ENCODE measurements at regions not wholly inside any gene's neighbourhood (a gene's known extent, or its start where the extent isn't known, plus 50 kb on each side); places are given as distances from the start of the nearest gene placed in this dataset.

DNA sequence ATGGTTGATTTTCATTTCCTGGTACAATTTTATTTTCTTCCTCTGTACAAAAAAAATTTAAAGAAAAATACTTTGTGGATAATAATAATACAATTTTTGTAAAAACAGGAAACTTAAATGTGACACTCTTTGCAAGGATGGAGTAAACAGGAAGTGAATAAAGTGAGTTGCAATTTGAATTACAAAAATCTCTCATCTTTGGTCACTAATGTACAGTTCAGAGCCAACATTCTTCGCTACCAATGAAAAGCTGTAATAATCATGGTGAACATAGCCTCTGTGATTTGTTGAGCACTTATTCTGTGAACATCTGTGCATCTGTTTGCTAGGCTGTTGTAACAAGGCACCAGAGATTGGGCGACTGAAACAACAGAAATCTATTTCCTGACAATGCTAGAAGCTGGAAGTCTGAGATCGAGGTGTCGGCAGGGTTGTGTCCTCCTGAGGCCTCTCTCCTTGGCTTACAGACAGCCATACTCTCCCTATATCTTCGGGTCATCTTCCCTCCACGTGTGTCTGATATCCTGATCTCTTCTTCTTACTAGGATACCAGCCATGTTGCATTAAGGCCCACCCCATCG, 295.3 kb upstream of the KLF6 start:
- CTCF ChIA-PET = no interaction called here
- no peak overlapping the region for H2AFZ ChIP-seq (ENCODE audit: low read length)

DNA sequence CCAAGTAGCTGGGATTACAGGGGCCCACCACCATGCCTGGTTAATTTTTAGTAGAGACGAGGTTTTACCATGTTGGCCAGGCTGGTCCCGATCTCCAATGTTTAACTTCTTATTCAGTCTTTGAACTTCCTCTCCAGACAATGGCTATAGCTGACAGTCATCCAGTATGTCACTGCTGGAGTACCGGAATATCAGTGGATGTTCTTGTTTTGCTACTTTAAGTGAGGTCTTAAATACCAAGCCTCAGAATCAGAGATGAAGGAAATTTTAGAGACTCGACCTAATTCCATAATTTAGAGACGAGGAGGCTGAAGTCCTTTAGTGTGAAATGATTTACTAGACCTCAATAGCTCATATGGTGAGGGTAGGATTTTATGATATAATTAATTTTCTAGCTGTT, 294.8 kb upstream of the KLF6 start:
- no TSS peak for BruUV-seq (replicated peaks)
- Histone ChIP-seq H3K4me2 (ENCODE audit: low read length) (no peak overlapping the region), H3K9ac (ENCODE audit: low read length) (no peak overlapping the region), H3K4me1 (ENCODE audit: insufficient read depth, low read length) (no peaks in the 10 kb centered on the region), H3K79me2 (ENCODE audit: low read length) (no peaks in the 10 kb centered on the region), H3K9me2 (replicated peaks; ENCODE audit: low read length) (no peaks in the 10 kb centered on the region), H3K27me3 (ENCODE audit: low read length) (no peaks in the 10 kb centered on the region), H3K4me3 (ENCODE audit: low read length) (no peak overlapping the region), H4K20me1 (ENCODE audit: low read length) (no peaks in the 10 kb centered on the region), H3K36me3 (ENCODE audit: low read depth, low read length) (no peaks in the 10 kb centered on the region), H3K27ac (ENCODE audit: low read length) (no peak overlapping the region), H3F3A (ENCODE audit: low read length, unreplicated experiment) (no peaks in the 10 kb centered on the region), H3K9me3 (ENCODE audit: low read length) (no peaks in the 10 kb centered on the region), H2AFZ (ENCODE audit: low read length) (no peak overlapping the region)
- intact Hi-C loops (cut with micrococcal nuclease) = no loop called here
- DNase-seq (no peak), ATAC-seq (no peak)
- CTCF ChIA-PET = no interaction called here
- POLR2A ChIA-PET (ENCODE audit: unreplicated experiment) = no interaction called here
- TF ChIP-seq, protein P1, sequence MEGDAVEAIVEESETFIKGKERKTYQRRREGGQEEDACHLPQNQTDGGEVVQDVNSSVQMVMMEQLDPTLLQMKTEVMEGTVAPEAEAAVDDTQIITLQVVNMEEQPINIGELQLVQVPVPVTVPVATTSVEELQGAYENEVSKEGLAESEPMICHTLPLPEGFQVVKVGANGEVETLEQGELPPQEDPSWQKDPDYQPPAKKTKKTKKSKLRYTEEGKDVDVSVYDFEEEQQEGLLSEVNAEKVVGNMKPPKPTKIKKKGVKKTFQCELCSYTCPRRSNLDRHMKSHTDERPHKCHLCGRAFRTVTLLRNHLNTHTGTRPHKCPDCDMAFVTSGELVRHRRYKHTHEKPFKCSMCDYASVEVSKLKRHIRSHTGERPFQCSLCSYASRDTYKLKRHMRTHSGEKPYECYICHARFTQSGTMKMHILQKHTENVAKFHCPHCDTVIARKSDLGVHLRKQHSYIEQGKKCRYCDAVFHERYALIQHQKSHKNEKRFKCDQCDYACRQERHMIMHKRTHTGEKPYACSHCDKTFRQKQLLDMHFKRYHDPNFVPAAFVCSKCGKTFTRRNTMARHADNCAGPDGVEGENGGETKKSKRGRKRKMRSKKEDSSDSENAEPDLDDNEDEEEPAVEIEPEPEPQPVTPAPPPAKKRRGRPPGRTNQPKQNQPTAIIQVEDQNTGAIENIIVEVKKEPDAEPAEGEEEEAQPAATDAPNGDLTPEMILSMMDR (conservative IDR thresholded peaks at IDR 0.05; ENCODE audit: low read depth, low read length) = no peak
- TF ChIP-seq EZH2phosphoT487 (IDR thresholded peaks at IDR 0.05; ENCODE audit: borderline replicate concordance, low read length) (no peak), EZH2 (IDR thresholded peaks at IDR 0.05; ENCODE audit: low read length, unreplicated experiment) (no peak)

More for the DNA sequence above, 295.3 kb upstream of the KLF6 start:
- Histone ChIP-seq H3K9me2 (replicated peaks; ENCODE audit: low read length) (no peaks in the 10 kb centered on the region), H3K4me1 (ENCODE audit: insufficient read depth, low read length) (no peaks in the 10 kb centered on the region), H3K9me3 (ENCODE audit: low read length) (no peaks in the 10 kb centered on the region), H3K4me2 (ENCODE audit: low read length) (no peak overlapping the region), H3K9ac (ENCODE audit: low read length) (no peak overlapping the region), H3F3A (ENCODE audit: low read length, unreplicated experiment) (no peaks in the 10 kb centered on the region), H3K27me3 (ENCODE audit: low read length) (no peaks in the 10 kb centered on the region), H3K4me3 (ENCODE audit: low read length) (no peak overlapping the region), H3K79me2 (ENCODE audit: low read length) (no peaks in the 10 kb centered on the region), H4K20me1 (ENCODE audit: low read length) (no peaks in the 10 kb centered on the region), H3K36me3 (ENCODE audit: low read depth, low read length) (no peaks in the 10 kb centered on the region), H3K27ac (ENCODE audit: low read length) (no peak overlapping the region)
- BruUV-seq (replicated peaks) = no TSS peak
- TF ChIP-seq EZH2 (IDR thresholded peaks at IDR 0.05; ENCODE audit: low read length, unreplicated experiment) (no peak), EZH2phosphoT487 (IDR thresholded peaks at IDR 0.05; ENCODE audit: borderline replicate concordance, low read length) (no peak)
- TF ChIP-seq, protein P1 (conservative IDR thresholded peaks at IDR 0.05; ENCODE audit: low read depth, low read length) = no peak
- POLR2A ChIA-PET (ENCODE audit: unreplicated experiment) = no interaction called here
- intact Hi-C loops (cut with micrococcal nuclease) = no loop called here
- ATAC-seq (no peak), DNase-seq (no peak)

DNA sequence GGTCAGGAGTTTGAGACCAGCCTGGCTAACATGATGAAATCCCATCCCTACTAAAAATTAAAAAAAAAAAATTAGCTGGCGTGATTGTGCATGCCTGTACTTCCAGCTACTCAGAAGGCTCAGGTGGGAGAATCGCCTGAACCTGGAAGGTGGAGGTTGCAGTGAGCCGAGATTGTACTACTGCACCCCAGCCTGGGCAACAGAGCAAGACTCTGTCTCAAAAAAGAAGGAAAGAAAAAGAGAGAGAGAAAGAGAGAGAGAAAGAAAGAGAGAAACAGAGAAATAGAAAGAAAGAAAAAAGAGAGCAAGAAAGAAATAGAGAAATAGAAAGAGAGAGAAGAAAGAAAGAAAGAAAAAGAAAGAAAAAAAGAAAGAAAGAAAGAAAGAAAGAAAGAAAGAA, 292.8 kb upstream of the KLF6 start:
- H3K9ac ChIP-seq (ENCODE audit: low read length) = no peak overlapping the region
- POLR2A ChIA-PET (ENCODE audit: unreplicated experiment) = no interaction called here

More for the DNA sequence above, 292.8 kb upstream of the KLF6 start:
- Histone ChIP-seq H3K4me3 (ENCODE audit: low read length) (no peak overlapping the region), H3K36me3 (ENCODE audit: low read depth, low read length) (no peaks in the 10 kb centered on the region), H3K27me3 (ENCODE audit: low read length) (no peaks in the 10 kb centered on the region), H4K20me1 (ENCODE audit: low read length) (no peaks in the 10 kb centered on the region), H3K9me2 (replicated peaks; ENCODE audit: low read length) (no peaks in the 10 kb centered on the region), H3K9me3 (ENCODE audit: low read length) (no peaks in the 10 kb centered on the region), H3K79me2 (ENCODE audit: low read length) (no peaks in the 10 kb centered on the region), H2AFZ (ENCODE audit: low read length) (no peak overlapping the region), H3K27ac (ENCODE audit: low read length) (no peak overlapping the region), H3F3A (ENCODE audit: low read length, unreplicated experiment) (no peaks in the 10 kb centered on the region), H3K4me1 (ENCODE audit: insufficient read depth, low read length) (no peaks in the 10 kb centered on the region), H3K4me2 (ENCODE audit: low read length) (no peak overlapping the region)
- BruUV-seq (replicated peaks) = no TSS peak
- CTCF ChIA-PET = no interaction called here
- TF ChIP-seq EZH2phosphoT487 (IDR thresholded peaks at IDR 0.05; ENCODE audit: borderline replicate concordance, low read length) (no peak), EZH2 (IDR thresholded peaks at IDR 0.05; ENCODE audit: low read length, unreplicated experiment) (no peak)
- TF ChIP-seq, protein P1 (conservative IDR thresholded peaks at IDR 0.05; ENCODE audit: low read depth, low read length) = no peak
- no peak for ATAC-seq
- intact Hi-C loops (cut with micrococcal nuclease) = no loop called here
- no peak for DNase-seq

All from PC-3 (cell line).